DMS114 treated with DMSO at 0.1 percent for 48 hours (cell line): ENCODE measurements at regions not wholly inside any gene's neighbourhood (a gene's known extent, or its start where the extent isn't known, plus 50 kb on each side); places are given as distances from the start of the nearest gene placed in this dataset.

Source experiments
- DNase-seq: peaks from one replicate; lab custom pipeline; 2025; ENCODE audit not compliant: unreplicated experiment; lab: John Stamatoyannopoulos, UW

DNA sequence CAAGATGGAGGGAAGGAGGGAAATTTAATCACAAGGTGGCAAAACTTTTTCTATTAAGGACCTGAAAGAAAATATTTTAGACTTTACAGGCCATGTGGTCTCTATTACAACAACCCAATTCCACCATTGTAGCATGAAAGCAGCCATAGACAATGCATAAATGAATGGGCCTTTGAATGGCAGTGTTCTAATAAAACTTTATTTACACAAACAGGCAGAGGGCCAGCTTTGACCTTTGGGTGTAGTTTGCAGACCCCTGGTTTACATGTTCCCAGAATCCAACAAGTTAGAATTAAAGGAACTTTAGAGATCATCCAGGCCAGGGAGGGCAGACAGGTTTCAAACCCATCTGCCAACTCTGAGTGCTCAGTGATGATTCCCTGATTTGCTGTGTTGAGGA is 95.2 kb downstream of the BANF2 start:
- DNase-seq: no peak

DNA sequence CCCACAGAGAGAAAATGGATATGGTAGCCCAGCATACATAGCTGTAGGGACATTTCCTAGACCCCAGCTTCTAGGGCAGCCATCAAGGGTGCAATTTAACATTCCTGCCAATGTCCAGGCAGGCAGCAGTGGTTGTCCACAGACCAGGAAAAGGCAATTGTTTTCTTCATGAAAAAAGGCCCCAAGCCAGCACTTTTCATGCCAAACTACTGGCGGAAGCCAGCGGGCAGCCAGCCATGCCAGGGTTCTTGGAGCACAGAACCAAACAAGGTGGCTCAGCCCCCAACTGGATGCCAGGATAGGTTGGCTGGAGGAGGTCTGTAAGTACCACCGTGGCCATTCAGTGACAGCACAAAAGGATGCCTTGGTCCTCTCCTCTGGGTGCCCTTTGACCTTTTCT is 94.6 kb downstream of the BANF2 start:
- DNase-seq: no peak

- no peak for DNase-seq
These were observed 94.2 kb downstream of the BANF2 start for GRCh38 chr20:17793986-17794385.

DNA sequence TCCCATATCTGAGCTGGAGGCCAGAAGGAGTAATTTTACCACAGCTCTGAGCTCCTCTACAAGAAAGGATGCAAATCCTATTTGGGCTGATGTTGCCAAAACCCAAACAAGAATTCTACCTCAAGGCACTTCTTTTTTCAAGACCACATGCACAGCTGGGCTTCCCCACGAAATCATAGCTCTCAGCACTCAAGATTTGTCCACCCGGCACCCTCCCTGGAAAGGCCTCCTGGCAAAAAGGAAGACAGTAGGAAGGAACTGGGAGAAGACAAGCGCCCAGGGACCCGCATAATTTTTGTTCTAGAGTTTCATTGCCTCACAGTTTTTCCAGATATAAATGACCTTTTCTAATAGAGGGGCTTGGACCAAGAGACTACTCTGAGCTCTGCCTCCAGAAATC is 90.5 kb downstream of the BANF2 start:
- no peak for DNase-seq

DNA sequence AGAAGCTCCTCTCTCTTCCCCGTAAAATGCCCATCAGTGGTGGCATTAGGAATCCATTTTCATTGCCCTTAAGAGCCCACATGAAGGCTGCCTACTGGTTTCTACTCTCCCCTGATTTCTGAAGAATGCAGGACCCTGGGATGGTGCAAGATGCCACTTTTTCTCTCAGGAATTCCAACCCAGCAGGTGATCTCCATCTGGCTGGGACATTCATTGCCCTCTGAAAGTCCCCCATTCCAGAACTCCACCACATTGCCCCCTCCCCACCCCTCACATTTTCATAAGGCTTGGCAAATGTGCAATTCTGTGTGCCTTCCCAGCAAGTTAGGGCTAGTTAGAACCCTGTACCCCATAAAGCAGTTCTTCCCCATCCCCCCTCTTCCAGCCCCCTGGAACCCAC is 88.0 kb downstream of the BANF2 start:
- DNase-seq: no peak

DNA sequence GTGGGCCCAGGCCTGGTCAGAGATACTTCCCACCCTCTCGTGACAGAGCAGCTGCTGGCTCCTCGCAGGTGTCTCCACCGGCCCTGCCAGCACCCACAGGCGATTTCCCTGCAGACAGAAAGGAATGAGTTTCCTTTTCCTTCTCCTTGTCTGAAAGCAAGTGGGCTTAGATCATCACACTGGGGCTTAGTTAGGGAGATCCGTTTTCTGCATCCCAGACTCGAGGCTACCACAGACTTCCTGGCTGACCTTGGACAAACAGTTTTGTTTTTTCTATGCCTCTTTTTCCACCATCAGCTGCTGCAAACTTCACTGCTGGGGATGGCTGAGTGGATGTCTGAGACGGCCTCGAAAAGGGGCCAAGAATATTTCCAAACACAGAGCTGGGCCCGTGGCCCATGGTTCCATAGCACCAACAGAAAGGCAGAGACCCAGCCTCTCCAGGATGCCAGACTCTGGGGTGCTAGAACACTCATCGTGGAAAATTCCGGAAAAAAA is 86.5 kb downstream of the BANF2 start:
- no peak for DNase-seq
